Trophoblast cell (in vitro differentiated cells and primary cell): ENCODE measurements at regions not wholly inside any gene's neighbourhood (a gene's known extent, or its start where the extent isn't known, plus 50 kb on each side); places are given as distances from the start of the nearest gene placed in this dataset.

Experiments
- DNase-seq, 2 donors: peaks; one replicate each; pipeline ENCODE4 v3.0.0-alpha.2; 2016
- H2AFZ ChIP-seq: 2 replicates; pipeline ENCODE4 v1.6.1; 2013; ENCODE audit warnings: low read length, moderate library complexity, mild to moderate bottlenecking; ENCODE audit not compliant: insufficient read depth, poor library complexity
- H2AK5ac ChIP-seq: 2 replicates; pipeline ENCODE4 v1.6.1; 2013; ENCODE audit warnings: mild to moderate bottlenecking, low read length
- H2BK120ac ChIP-seq: 2 replicates; pipeline ENCODE4 v1.6.1; 2013; ENCODE audit warnings: low read length, mild to moderate bottlenecking, moderate library complexity; ENCODE audit not compliant: insufficient read depth, poor library complexity
- H2BK12ac ChIP-seq: 2 replicates; pipeline ENCODE4 v1.6.1; 2013; ENCODE audit warnings: mild to moderate bottlenecking, low read length, moderate library complexity
- H2BK5ac ChIP-seq: 2 replicates; pipeline ENCODE4 v1.6.1; 2013; ENCODE audit warnings: low read length, low read depth, moderate library complexity, mild to moderate bottlenecking; ENCODE audit not compliant: poor library complexity
- H3K14ac ChIP-seq: 2 replicates; pipeline ENCODE4 v1.6.1; 2013; ENCODE audit warnings: mild to moderate bottlenecking, low read length
- H3K18ac ChIP-seq: 2 replicates; pipeline ENCODE4 v1.6.1; 2013; ENCODE audit warnings: mild to moderate bottlenecking, low read length
- H3K23ac ChIP-seq: 2 replicates; pipeline ENCODE4 v1.6.1; 2013; ENCODE audit warnings: low read length
- H3K27ac ChIP-seq: 2 replicates; pipeline ENCODE4 v1.5.1; 2013; ENCODE audit warnings: low read depth, mild to moderate bottlenecking, inconsistent platforms, low read length, moderate library complexity
- H3K27me3 ChIP-seq: 2 replicates; pipeline ENCODE4 v1.6.1; 2013; ENCODE audit warnings: inconsistent platforms, mild to moderate bottlenecking, low read length, moderate library complexity; ENCODE audit not compliant: insufficient read depth
- H3K36me3 ChIP-seq, 2 experiments: 1 replicate in 1 of 2; 2 replicates in 1 of 2; pipeline ENCODE4 v1.6.1; 2013; ENCODE audit warnings: low read length in 2 of 2, mild to moderate bottlenecking in 2 of 2, moderate library complexity in 1 of 2; ENCODE audit not compliant: insufficient read depth in 2 of 2, control insufficient read depth in 1 of 2
- H3K4ac ChIP-seq: 2 replicates; pipeline ENCODE4 v1.6.1; 2013; ENCODE audit warnings: low read depth, mild to moderate bottlenecking, low read length, moderate library complexity
- H3K4me1 ChIP-seq, 2 experiments: 1 replicate in 1 of 2; 2 replicates in 1 of 2; pipeline ENCODE4 v1.6.1; 2013; ENCODE audit warnings: low read length in 2 of 2, mild to moderate bottlenecking in 2 of 2, moderate library complexity in 1 of 2; ENCODE audit not compliant: insufficient read depth in 2 of 2, control insufficient read depth in 1 of 2
- H3K4me2 ChIP-seq: 2 replicates; pipeline ENCODE4 v1.6.1; 2013; ENCODE audit warnings: inconsistent platforms, mild to moderate bottlenecking, low read length, moderate library complexity
- H3K4me3 ChIP-seq: 2 replicates; pipeline ENCODE4 v1.5.1; 2013; ENCODE audit warnings: mild to moderate bottlenecking, low read depth, low read length, inconsistent platforms
- H3K79me1 ChIP-seq: one replicate; pipeline ENCODE4 v1.6.1; 2013; ENCODE audit warnings: low read length
- H3K79me2 ChIP-seq: 2 replicates; pipeline ENCODE4 v1.6.1; 2013; ENCODE audit warnings: low read length, mild to moderate bottlenecking; ENCODE audit not compliant: control insufficient read depth, insufficient read depth, poor library complexity
- H3K9ac ChIP-seq: 2 replicates; pipeline ENCODE4 v1.6.1; 2013; ENCODE audit warnings: mild to moderate bottlenecking, low read length
- H3K9me3 ChIP-seq: 2 replicates; pipeline ENCODE4 v1.6.1; 2013; ENCODE audit warnings: low read depth, mild to moderate bottlenecking, control low read depth, inconsistent platforms, low read length; ENCODE audit not compliant: insufficient read depth
- H4K12ac ChIP-seq: 2 replicates; pipeline ENCODE4 v1.6.1; 2013; ENCODE audit warnings: low read depth, mild to moderate bottlenecking, low read length, moderate library complexity
- H4K8ac ChIP-seq: 2 replicates; pipeline ENCODE4 v1.6.1; 2013; ENCODE audit warnings: low read depth, mild to moderate bottlenecking, low read length, moderate library complexity
- H4K91ac ChIP-seq: one replicate; pipeline ENCODE4 v1.6.1; 2013; ENCODE audit warnings: low read depth, mild to moderate bottlenecking, low read length, moderate library complexity
- WGBS: extraction: QIAGEN DNeasy Blood & Tissue Kit; methylation state at CpG from one replicate; pipeline ENCODE4 v1.1.7; 2013; ENCODE audit warnings: missing lambda C conversion rate; ENCODE audit not compliant: insufficient read length, insufficient coverage; ENCODE audit errors: extremely low coverage; 5-methylcytosine and 5-hydroxymethylcytosine counted together

- Histone ChIP-seq H4K12ac (no peak overlapping the region), H3K18ac (no peak overlapping the region), H3K36me3 (no peaks in the 10 kb centered on the region), H3K4me1 (peaks cover 0 to 2% of the 10 kb centered on the region in 2 experiments), H4K91ac (no peak overlapping the region), H3K4me2 (no peak overlapping the region), H2AK5ac (no peak overlapping the region), H2AFZ (no peak overlapping the region), H3K9me3 (no peaks in the 10 kb centered on the region), H3K23ac (no peak overlapping the region), H3K27ac (no peak overlapping the region), H3K4me3 (no peak overlapping the region), H3K27me3 (no peaks in the 10 kb centered on the region), H2BK5ac (no peak overlapping the region), H2BK120ac (no peak overlapping the region), H3K14ac (no peak overlapping the region), H3K4ac (no peak overlapping the region), H2BK12ac (no peak overlapping the region), H3K79me2 (no peaks in the 10 kb centered on the region), H3K9ac (no peak overlapping the region), H3K79me1 (no peaks in the 10 kb centered on the region), H4K8ac (no peak overlapping the region)
- DNase-seq, result no peak
- no CpG with 5 or more reads among the region's 1 CpG for WGBS
Observed at GRCh38 chr9:99607842-99608448, 213.7 kb upstream of the NR4A3 start.

- H3K4me1 ChIP-seq, result peaks cover 0 to 2% of the 10 kb centered on the region in 2 experiments
- WGBS, result 83% methylated on average over 1 of the region's 5 CpGs
- H3K18ac ChIP-seq, result no peak overlapping the region
- H4K91ac ChIP-seq, result no peak overlapping the region
- H2BK12ac ChIP-seq, result no peak overlapping the region
- no peaks in the 10 kb centered on the region for H3K27me3 ChIP-seq
- no peaks in the 10 kb centered on the region for H3K9me3 ChIP-seq
- H3K9ac ChIP-seq, result no peak overlapping the region
- H4K8ac ChIP-seq, result no peak overlapping the region
- no peaks in the 10 kb centered on the region for H3K79me2 ChIP-seq
- no peak overlapping the region for H2AFZ ChIP-seq
- no peak overlapping the region for H4K12ac ChIP-seq
- H3K27ac ChIP-seq, result no peak overlapping the region
- H3K4me3 ChIP-seq, result no peak overlapping the region
- H3K23ac ChIP-seq, result no peak overlapping the region
- H3K4me2 ChIP-seq, result no peak overlapping the region
- no peak overlapping the region for H2BK120ac ChIP-seq
- no peak overlapping the region for H2BK5ac ChIP-seq
- H3K79me1 ChIP-seq, result no peaks in the 10 kb centered on the region
- DNase-seq, result no peak
- no peak overlapping the region for H2AK5ac ChIP-seq
- no peaks in the 10 kb centered on the region for H3K36me3 ChIP-seq
- no peak overlapping the region for H3K14ac ChIP-seq
- no peak overlapping the region for H3K4ac ChIP-seq
Observed at GRCh38 chr9:99614341-99614740, 207.3 kb upstream of the NR4A3 start.

GRCh38 chr9:99621040-99621439 lies 200.6 kb upstream of the NR4A3 start:
- H3K79me1 ChIP-seq, result no peaks in the 10 kb centered on the region
- H3K79me2 ChIP-seq, result no peaks in the 10 kb centered on the region
- no peak overlapping the region for H2AFZ ChIP-seq
- no peaks in the 10 kb centered on the region for H3K36me3 ChIP-seq
- no peak overlapping the region for H4K12ac ChIP-seq
- H2AK5ac ChIP-seq, result no peak overlapping the region
- H4K91ac ChIP-seq, result no peak overlapping the region
- no peak for DNase-seq
- no peak overlapping the region for H2BK12ac ChIP-seq
- H3K18ac ChIP-seq, result no peak overlapping the region
- no peak overlapping the region for H3K4ac ChIP-seq
- no peaks in the 10 kb centered on the region for H3K4me1 ChIP-seq
- no peak overlapping the region for H3K9ac ChIP-seq
- H4K8ac ChIP-seq, result no peak overlapping the region
- H3K9me3 ChIP-seq, result no peaks in the 10 kb centered on the region
- no peak overlapping the region for H3K23ac ChIP-seq
- no peak overlapping the region for H3K14ac ChIP-seq
- no peak overlapping the region for H3K4me3 ChIP-seq
- H2BK5ac ChIP-seq, result no peak overlapping the region
- H2BK120ac ChIP-seq, result no peak overlapping the region
- no peak overlapping the region for H3K4me2 ChIP-seq
- H3K27me3 ChIP-seq, result no peaks in the 10 kb centered on the region
- WGBS, result no CpG with 5 or more reads among the region's 1 CpG
- no peak overlapping the region for H3K27ac ChIP-seq

- H3K9ac ChIP-seq, result no peak overlapping the region
- H3K4me2 ChIP-seq, result no peak overlapping the region
- H3K36me3 ChIP-seq, result no peaks in the 10 kb centered on the region
- H2AK5ac ChIP-seq, result no peak overlapping the region
- no peaks in the 10 kb centered on the region for H3K9me3 ChIP-seq
- no peak overlapping the region for H3K18ac ChIP-seq
- no peak overlapping the region for H3K23ac ChIP-seq
- no peak overlapping the region for H3K14ac ChIP-seq
- no peak overlapping the region for H3K4me3 ChIP-seq
- no peak overlapping the region for H3K4ac ChIP-seq
- no peak overlapping the region for H2BK120ac ChIP-seq
- H4K91ac ChIP-seq, result no peak overlapping the region
- H2BK5ac ChIP-seq, result no peak overlapping the region
- H4K12ac ChIP-seq, result no peak overlapping the region
- no CpG with 5 or more reads among the region's 8 CpGs for WGBS
- DNase-seq, result no peak
- H3K79me1 ChIP-seq, result no peaks in the 10 kb centered on the region
- no peak overlapping the region for H4K8ac ChIP-seq
- H3K27ac ChIP-seq, result no peak overlapping the region
- H2BK12ac ChIP-seq, result no peak overlapping the region
- H3K4me1 ChIP-seq, result no peaks in the 10 kb centered on the region
- H3K79me2 ChIP-seq, result no peaks in the 10 kb centered on the region
- no peak overlapping the region for H2AFZ ChIP-seq
- H3K27me3 ChIP-seq, result no peaks in the 10 kb centered on the region
Observed at GRCh38 chr9:99622679-99623078, 199.0 kb upstream of the NR4A3 start.
